ENCODE measurements at regions not wholly inside any gene's neighbourhood (a gene's known extent, or its start where the extent isn't known, plus 50 kb on each side); places are given as distances from the start of the nearest gene placed in this dataset.

GRCh38 chr10:42928064-42928463, 145.5 kb downstream of the BMS1 start:
- TF ChIP-seq POLR2AphosphoS5 (IDR thresholded peaks at IDR 0.05; ENCODE audit: low read depth, low read length) (no peak), TAF1 (IDR thresholded peaks at IDR 0.05; ENCODE audit: borderline replicate concordance, low read depth, low read length) (no peak)

Measured in GM12892 (cell line).